CD8-positive, alpha-beta memory T cell (primary cell): ENCODE measurements at regions not wholly inside any gene's neighbourhood (a gene's known extent, or its start where the extent isn't known, plus 50 kb on each side); places are given as distances from the start of the nearest gene placed in this dataset.

Experiments used
- CTCF ChIA-PET: fragments of 350-600 bp; sonication (Branson Sonifier 250); formaldehyde crosslinking; loops from one replicate; lab custom pipeline; 2021; ENCODE audit warnings: antibody characterized with exemption; lab: Charles Lee
- POLR2A ChIA-PET: fragments of 350-600 bp; sonication (Branson Sonifier 250); formaldehyde crosslinking; loops from one replicate; lab custom pipeline; 2021; ENCODE audit warnings: antibody characterized with exemption; lab: Charles Lee
- DNase-seq, 5 donors: peaks; one replicate each; pipeline versions ENCODE4 v3.0.0 to v3.0.0-alpha.2; 2020 to 2022; ENCODE audit warnings: mixed read lengths in 1 of 5
- H3K27ac ChIP-seq: one replicate; pipeline ENCODE4 v1.7.0; 2013; ENCODE audit warnings: low read depth, mild to moderate bottlenecking, low read length, moderate library complexity
- H3K27me3 ChIP-seq: 2 replicates; pipeline ENCODE4 v1.7.0; 2013; ENCODE audit warnings: low read length, mild to moderate bottlenecking; ENCODE audit not compliant: insufficient read depth, poor library complexity, severe bottlenecking
- H3K36me3 ChIP-seq: 2 replicates; pipeline ENCODE4 v1.7.0; 2013; ENCODE audit warnings: mild to moderate bottlenecking, low read length, moderate library complexity; ENCODE audit not compliant: insufficient read depth
- H3K4me1 ChIP-seq: 2 replicates; pipeline ENCODE4 v1.7.0; 2013; ENCODE audit warnings: mild to moderate bottlenecking, low read length, moderate library complexity; ENCODE audit not compliant: insufficient read depth
- H3K4me3 ChIP-seq: 2 replicates; pipeline ENCODE4 v1.7.0; 2013; ENCODE audit warnings: mild to moderate bottlenecking, low read length
- H3K9me3 ChIP-seq: 2 replicates; pipeline ENCODE4 v1.7.0; 2013; ENCODE audit warnings: mild to moderate bottlenecking, low read length
- H3K27ac Mint-ChIP-seq, 8 donors: one replicate each; pipeline ENCODE4 v1.8.0; 2020 to 2021; ENCODE audit warnings: mixed read lengths in 8 of 8, mild to moderate bottlenecking in 6 of 8, inconsistent platforms in 3 of 8, moderate library complexity in 3 of 8
- H3K27me3 Mint-ChIP-seq, 2 donors: one replicate each; pipeline ENCODE4 v1.8.0; 2020 to 2021; ENCODE audit warnings: mixed read lengths in 2 of 2, mild to moderate bottlenecking in 1 of 2, moderate library complexity in 1 of 2
- H3K36me3 Mint-ChIP-seq, 3 donors: one replicate each; pipeline ENCODE4 v1.8.0; 2020 to 2021; ENCODE audit warnings: mixed read lengths in 3 of 3, inconsistent platforms in 1 of 3, mild to moderate bottlenecking in 1 of 3
- H3K4me1 Mint-ChIP-seq, 3 donors: one replicate each; pipeline ENCODE4 v1.8.0; 2020 to 2021; ENCODE audit warnings: mixed read lengths in 3 of 3, inconsistent platforms in 1 of 3, mild to moderate bottlenecking in 1 of 3
- H3K4me3 Mint-ChIP-seq, 7 donors: one replicate each; pipeline ENCODE4 v1.8.0; 2020 to 2021; ENCODE audit warnings: mixed read lengths in 7 of 7, mild to moderate bottlenecking in 6 of 7, moderate library complexity in 4 of 7, inconsistent platforms in 2 of 7
- H3K9me3 Mint-ChIP-seq, 5 donors: one replicate each; pipeline ENCODE4 v1.8.0; 2020 to 2022; ENCODE audit warnings: mixed read lengths in 5 of 5, mild to moderate bottlenecking in 3 of 5, moderate library complexity in 2 of 5, inconsistent platforms in 1 of 5

- Mint-ChIP-seq H3K4me1 (no peaks in the 10 kb centered on the region), H3K36me3 (no peaks in the 10 kb centered on the region), H3K27ac (no peak overlapping the region), H3K9me3 (peaks cover 0 to 5% (median 0%) of the 10 kb centered on the region in 5 donors), H3K4me3 (no peak overlapping the region), H3K27me3 (no peaks in the 10 kb centered on the region)
- ChIA-PET CTCF (no interaction called here), POLR2A (no interaction called here)
- Histone ChIP-seq H3K9me3 (no peaks in the 10 kb centered on the region), H3K27me3 (no peaks in the 10 kb centered on the region), H3K4me1 (no peaks in the 10 kb centered on the region), H3K4me3 (no peak overlapping the region), H3K27ac (no peak overlapping the region), H3K36me3 (no peaks in the 10 kb centered on the region)
- no peak for DNase-seq
Observed at GRCh38 chr10:131022369-131022768, 289.2 kb downstream of the TCERG1L start.

DNA sequence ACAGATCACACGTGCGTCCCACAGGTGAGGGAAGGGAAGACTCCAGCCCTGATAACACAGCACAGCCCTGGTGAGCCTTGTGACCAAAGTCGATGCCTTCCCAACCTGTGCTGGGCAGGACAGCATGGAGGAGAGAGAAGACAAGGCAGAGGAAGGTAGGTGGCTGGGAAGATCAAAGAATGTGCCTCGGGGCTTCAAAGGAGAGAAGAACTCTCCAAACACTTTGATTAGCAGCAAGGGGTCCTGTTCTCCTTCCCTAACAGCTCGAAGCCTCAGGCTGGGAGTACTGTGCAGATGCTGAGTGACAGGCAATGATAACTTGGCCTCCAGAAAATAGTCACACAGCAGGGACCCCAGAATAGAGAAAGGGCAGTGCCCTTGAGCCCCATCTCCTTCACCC, 288.5 kb downstream of the TCERG1L start:
- H3K4me1 ChIP-seq: no peaks in the 10 kb centered on the region
- H3K4me3 ChIP-seq: no peak overlapping the region
- Mint-ChIP-seq H3K4me1 (no peaks in the 10 kb centered on the region), H3K9me3 (peaks cover 0 to 5% (median 0%) of the 10 kb centered on the region in 5 donors), H3K27me3 (no peaks in the 10 kb centered on the region), H3K4me3 (no peak overlapping the region), H3K36me3 (no peaks in the 10 kb centered on the region), H3K27ac (no peak overlapping the region)
- no peak for DNase-seq
- no peaks in the 10 kb centered on the region for H3K9me3 ChIP-seq
- no peaks in the 10 kb centered on the region for H3K27me3 ChIP-seq
- POLR2A ChIA-PET: no interaction called here
- H3K27ac ChIP-seq: no peak overlapping the region
- CTCF ChIA-PET: no interaction called here
- H3K36me3 ChIP-seq: no peaks in the 10 kb centered on the region

DNA sequence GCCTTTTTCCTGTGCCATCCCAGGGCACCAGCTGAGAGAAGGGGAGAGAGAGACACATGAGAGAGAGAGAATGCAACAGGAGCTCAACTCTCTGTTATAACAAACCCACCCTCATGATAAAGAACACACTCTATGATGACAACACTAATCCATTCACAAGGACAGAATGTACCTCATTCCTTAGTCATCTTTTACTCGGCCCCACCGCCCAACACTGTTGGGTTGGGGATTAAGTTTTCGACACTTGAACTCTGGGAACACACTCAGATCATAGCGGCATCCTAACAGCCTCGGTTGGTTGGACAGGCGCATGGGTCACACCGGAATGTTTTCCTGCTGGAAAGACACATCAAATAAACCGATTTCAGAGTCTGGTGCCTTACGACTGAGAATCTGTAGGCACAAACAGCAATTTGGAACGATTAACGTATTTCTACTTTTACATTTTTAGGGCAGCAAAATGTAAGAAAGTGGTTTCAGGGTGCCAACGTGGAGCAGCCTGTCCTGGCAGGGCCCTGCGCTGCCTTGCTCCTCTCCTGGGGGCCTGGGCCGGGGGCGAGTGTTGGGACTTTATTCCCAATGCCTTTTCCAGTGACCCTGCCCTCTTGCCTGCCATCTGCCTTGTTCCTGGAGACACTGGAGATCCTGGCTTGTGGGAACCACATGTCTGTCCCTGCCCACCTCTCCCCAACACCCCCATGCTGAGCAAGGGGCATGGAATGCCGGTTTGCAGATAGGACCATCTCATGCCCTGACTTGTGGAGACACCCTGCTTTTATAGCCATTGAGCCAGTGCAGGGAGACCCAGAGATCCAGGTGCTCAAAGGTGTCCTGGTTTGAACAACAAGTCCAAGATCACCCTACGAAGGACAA, 287.0 kb downstream of the TCERG1L start:
- H3K27ac ChIP-seq: no peak overlapping the region
- DNase-seq: no peak
- H3K4me1 Mint-ChIP-seq: no peaks in the 10 kb centered on the region
- H3K27ac Mint-ChIP-seq: no peak overlapping the region
- H3K36me3 ChIP-seq: no peaks in the 10 kb centered on the region
- no peaks in the 10 kb centered on the region for H3K4me1 ChIP-seq
- H3K27me3 Mint-ChIP-seq: no peaks in the 10 kb centered on the region
- H3K36me3 Mint-ChIP-seq: no peaks in the 10 kb centered on the region
- H3K9me3 Mint-ChIP-seq: peaks cover 0 to 4% (median 0%) of the 10 kb centered on the region in 5 donors
- no peaks in the 10 kb centered on the region for H3K9me3 ChIP-seq
- CTCF ChIA-PET: no interaction called here
- no peak overlapping the region for H3K4me3 ChIP-seq
- H3K4me3 Mint-ChIP-seq: no peak overlapping the region
- POLR2A ChIA-PET: no interaction called here
- no peaks in the 10 kb centered on the region for H3K27me3 ChIP-seq

DNA sequence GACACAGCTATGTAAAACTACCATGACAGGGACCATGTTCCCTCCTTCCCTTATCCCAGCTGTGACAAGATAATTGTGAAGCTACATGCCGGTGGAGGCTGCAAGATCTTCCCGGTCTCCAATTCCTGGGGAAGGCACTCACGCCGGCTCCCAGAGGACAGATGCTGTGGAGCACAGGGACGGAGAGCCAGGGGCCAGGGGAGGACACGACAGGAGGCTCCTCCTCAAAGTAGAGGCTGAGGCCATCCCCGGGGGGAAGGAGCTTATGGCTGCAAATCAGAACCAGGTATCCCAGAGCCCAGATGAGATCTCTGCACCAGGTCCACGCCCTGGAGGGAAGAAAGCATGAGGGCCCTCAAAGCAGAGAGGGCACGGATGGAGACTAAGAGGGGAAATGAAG, 286.2 kb downstream of the TCERG1L start:
- Mint-ChIP-seq H3K27me3 (no peaks in the 10 kb centered on the region), H3K4me1 (no peaks in the 10 kb centered on the region), H3K9me3 (peaks cover 0 to 4% (median 0%) of the 10 kb centered on the region in 5 donors), H3K36me3 (no peaks in the 10 kb centered on the region), H3K4me3 (no peak overlapping the region), H3K27ac (no peak overlapping the region)
- no peak overlapping the region for H3K4me3 ChIP-seq
- H3K4me1 ChIP-seq: no peaks in the 10 kb centered on the region
- no peak overlapping the region for H3K27ac ChIP-seq
- ChIA-PET CTCF (no interaction called here), POLR2A (no interaction called here)
- H3K36me3 ChIP-seq: no peaks in the 10 kb centered on the region
- no peak for DNase-seq
- no peaks in the 10 kb centered on the region for H3K9me3 ChIP-seq
- no peaks in the 10 kb centered on the region for H3K27me3 ChIP-seq

- Mint-ChIP-seq H3K4me3 (no peak overlapping the region), H3K9me3 (peaks cover 0 to 2% (median under 1%) of the 10 kb centered on the region in 5 donors)
Observed at GRCh38 chr10:131027256-131027655, 284.3 kb downstream of the TCERG1L start.

DNA sequence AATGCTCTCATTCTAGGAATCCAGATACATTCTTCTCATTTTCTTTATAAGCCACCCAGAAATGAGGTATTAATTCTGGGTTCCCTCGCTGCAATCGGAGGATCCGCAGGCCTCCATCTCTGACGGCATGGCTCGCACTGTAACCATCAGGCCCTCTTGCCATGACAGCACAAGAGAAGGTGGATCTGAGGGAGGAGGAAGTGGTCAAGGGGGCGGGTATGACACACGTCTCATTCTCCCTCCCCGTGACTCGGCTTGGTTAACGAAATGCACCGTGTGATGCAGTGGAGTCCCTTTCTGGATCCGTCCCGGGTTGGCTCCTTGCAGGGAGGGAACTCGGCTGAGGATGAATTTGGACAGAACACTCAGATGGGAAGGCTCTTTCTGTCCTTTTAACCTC, 280.2 kb downstream of the TCERG1L start:
- no peak overlapping the region for H3K27ac ChIP-seq
- no peak overlapping the region for H3K4me3 ChIP-seq
- Mint-ChIP-seq H3K4me1 (no peaks in the 10 kb centered on the region), H3K36me3 (no peaks in the 10 kb centered on the region), H3K27me3 (no peaks in the 10 kb centered on the region), H3K9me3 (peaks cover 0 to 3% (median 0%) of the 10 kb centered on the region in 5 donors), H3K27ac (no peak overlapping the region), H3K4me3 (no peak overlapping the region)
- no peak for DNase-seq
- H3K9me3 ChIP-seq: no peaks in the 10 kb centered on the region
- H3K36me3 ChIP-seq: no peaks in the 10 kb centered on the region
- ChIA-PET CTCF (no interaction called here), POLR2A (no interaction called here)
- H3K4me1 ChIP-seq: no peaks in the 10 kb centered on the region
- no peaks in the 10 kb centered on the region for H3K27me3 ChIP-seq

More at GRCh38 chr10:131027256-131027655, 284.3 kb downstream of the TCERG1L start:
- Mint-ChIP-seq H3K27ac (no peak overlapping the region), H3K27me3 (no peaks in the 10 kb centered on the region), H3K4me1 (no peaks in the 10 kb centered on the region), H3K36me3 (no peaks in the 10 kb centered on the region)
- H3K9me3 ChIP-seq: no peaks in the 10 kb centered on the region
- no peaks in the 10 kb centered on the region for H3K4me1 ChIP-seq
- H3K27me3 ChIP-seq: no peaks in the 10 kb centered on the region
- POLR2A ChIA-PET: no interaction called here
- no peak overlapping the region for H3K4me3 ChIP-seq
- H3K36me3 ChIP-seq: no peaks in the 10 kb centered on the region
- H3K27ac ChIP-seq: no peak overlapping the region
- CTCF ChIA-PET: no interaction called here
- DNase-seq: no peak

DNA sequence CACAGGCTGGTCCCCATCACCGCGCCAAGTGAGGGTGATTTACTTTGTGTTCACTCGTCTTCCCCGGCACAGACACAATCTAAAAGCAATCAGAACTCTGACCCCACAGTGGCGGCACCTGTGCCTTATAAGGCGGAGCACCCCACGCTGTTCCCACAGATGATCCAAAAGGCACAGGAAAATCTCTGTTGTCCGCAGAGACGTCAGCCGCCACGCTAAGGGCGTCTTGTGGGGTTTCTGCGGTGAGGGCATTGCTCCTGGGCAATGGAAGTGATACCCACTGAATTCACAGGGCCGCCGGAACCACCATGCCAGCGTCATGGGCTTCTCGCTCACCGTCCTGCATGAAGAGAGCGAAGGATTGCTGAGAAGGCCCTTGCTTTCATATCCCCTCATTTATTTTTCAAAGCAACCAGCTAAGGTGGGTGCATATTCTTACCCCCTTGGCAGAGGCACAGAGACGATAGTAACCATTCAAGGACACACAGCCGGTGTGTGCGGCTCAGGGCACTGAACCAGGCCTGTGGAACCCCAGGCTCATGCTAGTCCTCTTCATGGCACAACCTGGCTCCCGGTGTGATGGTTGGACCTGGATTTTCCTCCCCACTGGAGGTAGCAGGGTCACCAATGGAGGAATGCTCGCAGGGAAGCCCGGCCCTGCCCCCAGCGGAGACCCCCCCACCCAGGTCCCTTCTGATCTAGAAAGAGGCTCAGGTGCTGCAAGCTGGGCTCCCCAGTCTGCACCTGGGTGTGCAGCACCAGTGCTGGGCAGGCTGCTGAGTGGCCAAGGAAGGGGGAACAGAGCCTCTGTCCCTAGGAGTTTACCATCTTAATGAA, 279.0 kb downstream of the TCERG1L start:
- peaks cover 0 to 1% of the 10 kb centered on the region in 2 donors for H3K27me3 Mint-ChIP-seq
- no peaks in the 10 kb centered on the region for H3K4me1 ChIP-seq
- no peaks in the 10 kb centered on the region for H3K9me3 ChIP-seq
- H3K27ac Mint-ChIP-seq: no peak overlapping the region
- no peak for DNase-seq
- no peak overlapping the region for H3K27ac ChIP-seq
- no peaks in the 10 kb centered on the region for H3K36me3 ChIP-seq
- ChIA-PET POLR2A (no interaction called here), CTCF (no interaction called here)
- no peak overlapping the region for H3K4me3 ChIP-seq
- H3K9me3 Mint-ChIP-seq: peaks cover 0 to 3% (median 0%) of the 10 kb centered on the region in 5 donors
- H3K4me1 Mint-ChIP-seq: no peaks in the 10 kb centered on the region
- H3K4me3 Mint-ChIP-seq: no peak overlapping the region
- no peaks in the 10 kb centered on the region for H3K27me3 ChIP-seq
- H3K36me3 Mint-ChIP-seq: no peaks in the 10 kb centered on the region
